ENCODE measurements at regions not wholly inside any gene's neighbourhood (a gene's known extent, or its start where the extent isn't known, plus 50 kb on each side); places are given as distances from the start of the nearest gene placed in this dataset.

GRCh38 chr20:24817351-24817750, 131.7 kb upstream of the CST7 start:
- TF ChIP-seq POLR2AphosphoS5 (IDR thresholded peaks at IDR 0.05; ENCODE audit: borderline replicate concordance, low read depth, low read length) (no peak), EZH2 (IDR thresholded peaks at IDR 0.05) (no peak)

Data from SK-N-MC (cell line).